ENCODE measurements at regions not wholly inside any gene's neighbourhood (a gene's known extent, or its start where the extent isn't known, plus 50 kb on each side); places are given as distances from the start of the nearest gene placed in this dataset.

- H3K4me1 ChIP-seq = no peaks in the 10 kb centered on the region
- no peak for TF ChIP-seq CTCF (IDR thresholded peaks at IDR 0.05)
- intact Hi-C loops (cut with DNase I) = no loop called here
- H3K36me3 ChIP-seq = no peaks in the 10 kb centered on the region
- no peaks in the 10 kb centered on the region for H3K9me3 ChIP-seq
- no peak overlapping the region for H3K4me3 ChIP-seq
- no peak overlapping the region for H3K27ac ChIP-seq
- H3K27me3 ChIP-seq = no peaks in the 10 kb centered on the region
- H3K9ac ChIP-seq (ENCODE audit: low read depth in 2 of 2, low read length in 2 of 2) = no peak overlapping the region
- DNase-seq = no peak
These were observed 62.6 kb upstream of the ESRRB start for GRCh38 chr14:76313303-76313702.

DNA sequence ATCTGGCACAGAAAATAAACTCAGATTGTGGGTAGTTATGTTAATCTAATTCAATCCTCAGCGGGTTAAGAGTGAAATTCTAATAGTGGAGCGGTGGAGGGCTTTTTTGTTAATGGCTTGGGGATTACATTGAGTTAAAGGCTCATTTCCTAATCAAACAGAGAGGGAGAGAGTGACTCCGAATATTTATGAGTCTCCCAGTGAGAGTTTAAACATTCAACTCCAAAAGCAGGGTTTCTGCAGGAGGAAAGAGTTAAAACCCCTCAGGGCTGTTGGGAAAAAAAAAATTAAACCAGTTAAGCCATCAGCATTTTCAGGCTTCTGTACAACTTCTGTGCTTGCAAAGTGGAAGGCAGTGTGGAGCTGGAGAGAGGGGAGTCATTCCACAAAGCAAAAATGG lies 62.1 kb upstream of the ESRRB start:
- H3K9ac ChIP-seq (ENCODE audit: low read depth in 2 of 2, low read length in 2 of 2) = no peak overlapping the region
- TF ChIP-seq CTCF (IDR thresholded peaks at IDR 0.05) = no peak
- intact Hi-C loops (cut with DNase I) = no loop called here
- H3K27me3 ChIP-seq = no peaks in the 10 kb centered on the region
- H3K27ac ChIP-seq = no peak overlapping the region
- DNase-seq = no peak
- H3K4me3 ChIP-seq = no peak overlapping the region
- H3K4me1 ChIP-seq = no peaks in the 10 kb centered on the region
- no peaks in the 10 kb centered on the region for H3K36me3 ChIP-seq
- H3K9me3 ChIP-seq = no peaks in the 10 kb centered on the region

DNA sequence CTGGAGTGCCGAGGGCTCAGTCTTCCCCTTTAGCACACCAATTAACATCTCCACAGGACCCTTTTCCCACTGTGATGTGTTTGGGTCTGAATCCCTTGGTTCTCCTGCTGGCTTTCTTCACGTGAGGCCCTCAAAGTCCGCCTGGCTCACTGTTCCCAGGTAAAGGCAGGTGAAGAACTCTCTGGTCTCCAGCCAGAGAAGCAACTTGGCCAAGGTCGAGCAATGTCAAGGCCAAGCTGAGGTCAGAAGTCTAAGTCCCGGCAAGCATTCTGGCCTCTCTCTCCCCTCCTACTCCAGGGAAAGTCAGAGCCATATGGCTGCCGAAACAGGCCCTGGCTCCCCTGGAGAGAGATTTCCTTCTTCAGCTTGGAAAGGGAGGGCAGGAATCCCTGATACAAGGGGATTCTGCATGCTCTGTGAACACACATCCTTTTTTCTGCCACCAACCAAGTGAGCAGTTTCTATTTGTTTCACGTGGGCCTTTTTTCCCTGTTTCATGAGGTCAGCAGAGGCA lies 61.4 kb upstream of the ESRRB start:
- H3K4me1 ChIP-seq = no peaks in the 10 kb centered on the region
- TF ChIP-seq CTCF (IDR thresholded peaks at IDR 0.05) = no peak
- DNase-seq = no peak
- intact Hi-C loops (cut with DNase I) = no loop called here
- no peak overlapping the region for H3K4me3 ChIP-seq
- no peak overlapping the region for H3K27ac ChIP-seq
- no peaks in the 10 kb centered on the region for H3K27me3 ChIP-seq
- H3K9me3 ChIP-seq = no peaks in the 10 kb centered on the region
- H3K36me3 ChIP-seq = no peaks in the 10 kb centered on the region
- no peak overlapping the region for H3K9ac ChIP-seq (ENCODE audit: low read depth in 2 of 2, low read length in 2 of 2)

GRCh38 chr14:76320486-76320885 lies 55.5 kb upstream of the ESRRB start:
- Histone ChIP-seq H3K9ac (ENCODE audit: low read depth in 2 of 2, low read length in 2 of 2) (no peak overlapping the region), H3K9me3 (no peaks in the 10 kb centered on the region), H3K4me3 (no peak overlapping the region), H3K27me3 (no peaks in the 10 kb centered on the region), H3K27ac (no peak overlapping the region), H3K4me1 (no peaks in the 10 kb centered on the region), H3K36me3 (no peaks in the 10 kb centered on the region)
- DNase-seq = no peak
- TF ChIP-seq CTCF (IDR thresholded peaks at IDR 0.05) = no peak
- intact Hi-C loops (cut with DNase I) = no loop called here

DNA sequence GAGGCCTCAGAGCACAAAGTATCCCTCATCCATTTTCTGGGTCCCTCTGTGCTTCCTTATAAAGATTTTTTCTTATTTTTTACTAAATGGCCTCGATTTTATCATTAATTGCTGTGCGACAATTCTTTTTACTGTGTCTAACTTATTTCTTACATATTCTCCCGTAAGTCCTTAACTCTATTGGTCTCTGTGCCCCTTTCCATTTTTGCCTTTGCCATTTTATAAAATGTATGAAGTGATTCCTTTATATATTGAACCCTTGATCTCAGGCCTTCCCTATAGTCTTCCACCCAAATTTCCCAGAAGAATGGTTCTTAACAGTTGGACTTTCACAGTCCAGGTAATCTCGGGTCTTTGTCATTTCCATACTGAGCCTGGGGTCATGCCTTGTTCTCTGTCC lies 55.0 kb upstream of the ESRRB start:
- Histone ChIP-seq H3K9ac (ENCODE audit: low read depth in 2 of 2, low read length in 2 of 2) (no peak overlapping the region), H3K9me3 (no peaks in the 10 kb centered on the region), H3K4me1 (no peaks in the 10 kb centered on the region), H3K4me3 (no peak overlapping the region), H3K27ac (no peak overlapping the region), H3K36me3 (no peaks in the 10 kb centered on the region), H3K27me3 (no peaks in the 10 kb centered on the region)
- TF ChIP-seq CTCF (IDR thresholded peaks at IDR 0.05) = no peak
- intact Hi-C loops (cut with DNase I) = no loop called here
- no peak for DNase-seq

All from colonic mucosa (tissue), 4 donors.